HG03378 (cell line): ENCODE measurements at regions not wholly inside any gene's neighbourhood (a gene's known extent, or its start where the extent isn't known, plus 50 kb on each side); places are given as distances from the start of the nearest gene placed in this dataset.

Experiments used
- ATAC-seq: cut with Tn5 transposase; IDR thresholded peaks from one replicate; pipeline ENCODE4 v1.9.1; 2021; ENCODE audit warnings: mild to moderate bottlenecking, moderate library complexity; ENCODE audit not compliant: unreplicated experiment

- ATAC-seq: no peak
Measured at GRCh38 chr1:96340686-96341085, 380.9 kb upstream of the PTBP2 start.

- ATAC-seq: no peak
Measured at GRCh38 chr1:96346719-96347118, 374.9 kb upstream of the PTBP2 start.

GRCh38 chr1:96349896-96350295 lies 371.7 kb upstream of the PTBP2 start:
- ATAC-seq: no peak

GRCh38 chr1:96352733-96353132 lies 368.9 kb upstream of the PTBP2 start:
- ATAC-seq: no peak

GRCh38 chr1:96355521-96355920 lies 366.1 kb upstream of the PTBP2 start:
- no peak for ATAC-seq

GRCh38 chr1:96355961-96356360 lies 365.6 kb upstream of the PTBP2 start:
- ATAC-seq: no peak

GRCh38 chr1:96357141-96357765 lies 364.3 kb upstream of the PTBP2 start:
- ATAC-seq: no peak

GRCh38 chr1:96358057-96358456 lies 363.5 kb upstream of the PTBP2 start:
- no peak for ATAC-seq

- ATAC-seq: no peak
Measured at GRCh38 chr1:96360036-96360795, 361.4 kb upstream of the PTBP2 start.

GRCh38 chr1:96361271-96361856 lies 360.2 kb upstream of the PTBP2 start:
- no peak for ATAC-seq

GRCh38 chr1:96361961-96362360 lies 359.6 kb upstream of the PTBP2 start:
- ATAC-seq: no peak

GRCh38 chr1:96362623-96363022 lies 359.0 kb upstream of the PTBP2 start:
- peak; percentile 88 for ATAC-seq

- no peak for ATAC-seq
Measured at GRCh38 chr1:96363826-96364225, 357.8 kb upstream of the PTBP2 start.

GRCh38 chr1:96364576-96364975 lies 357.0 kb upstream of the PTBP2 start:
- ATAC-seq: no peak

GRCh38 chr1:96365076-96365475 lies 356.5 kb upstream of the PTBP2 start:
- no peak for ATAC-seq

- no peak for ATAC-seq
Measured at GRCh38 chr1:96365596-96366390, 355.8 kb upstream of the PTBP2 start.

- no peak for ATAC-seq
Measured at GRCh38 chr1:96366516-96366915, 355.1 kb upstream of the PTBP2 start.

GRCh38 chr1:96367791-96368190 lies 353.8 kb upstream of the PTBP2 start:
- ATAC-seq: no peak

- ATAC-seq: no peak
Measured at GRCh38 chr1:96370757-96371156, 350.8 kb upstream of the PTBP2 start.

GRCh38 chr1:96372881-96373280 lies 348.7 kb upstream of the PTBP2 start:
- ATAC-seq: no peak

- ATAC-seq: no peak
Measured at GRCh38 chr1:96374076-96374762, 347.4 kb upstream of the PTBP2 start.
